ENCODE measurements at regions not wholly inside any gene's neighbourhood (a gene's known extent, or its start where the extent isn't known, plus 50 kb on each side); places are given as distances from the start of the nearest gene placed in this dataset.
A peak's percentile ranks its signal among the peaks of the same experiment; 100 is the strongest.

GRCh38 chr12:108454539-108455139 lies 60.4 kb upstream of the FICD start (continued):
- no peak for TF ChIP-seq IRF3 (IDR thresholded peaks at IDR 0.05; ENCODE audit: low read depth, low read length)

- DNase-seq, result peak; percentile 43
- Histone ChIP-seq H3K4me3 (ENCODE audit: low read depth in 2 of 2, low read length in 1 of 2) (no peak overlapping the region), H3K4me1 (ENCODE audit: control insufficient read depth in 1 of 2, insufficient read depth in 2 of 2, low read depth in 1 of 2, low read length in 1 of 2) (peaks cover 0 to 31% of the 10 kb centered on the region in 2 experiments; a peak in 3 of 4 replicates), H3K27ac (ENCODE audit: low read depth in 2 of 2, low read length in 1 of 2) (peak overlapping the region in 1 of 2 experiments; percentile 96; a peak in 2 of 4 replicates), H2AFZ (ENCODE audit: low read depth) (no peak overlapping the region), H3K36me3 (replicated peaks in 1 of 2; ENCODE audit: control insufficient read depth in 1 of 2, insufficient read depth in 2 of 2, low read length in 1 of 2) (no peaks in the 10 kb centered on the region), H3K9ac (no peak overlapping the region), H4K20me1 (ENCODE audit: insufficient read depth) (no peaks in the 10 kb centered on the region), H3K4me2 (no peak overlapping the region), H3K9me3 (no peaks in the 10 kb centered on the region), H3K27me3 (ENCODE audit: insufficient read depth) (no peaks in the 10 kb centered on the region), H3F3A (replicated peaks; ENCODE audit: insufficient read depth) (no peaks in the 10 kb centered on the region), H3K79me2 (ENCODE audit: insufficient read depth) (no peaks in the 10 kb centered on the region), H3K9me2 (no peaks in the 10 kb centered on the region)
- POLR2A ChIA-PET, result interaction anchor here (0.6 to 0.9 kb wide), 2 partner anchors 57 to 305 kb away, joined by 3 read pairs; no protein-coding TSS in a partner anchor
- TF ChIP-seq CTCF (IDR thresholded peaks at IDR 0.05) (no peak), RCOR1 (IDR thresholded peaks at IDR 0.05; ENCODE audit: low read length) (peak; percentile 67; the same call in 1 of the 2 replicates), EP300 (IDR thresholded peaks at IDR 0.05; ENCODE audit: borderline replicate concordance in 1 of 2, low read depth in 1 of 2, low read length in 1 of 2) (peak in 1 of 2 experiments; percentile 62; a peak in 1 of 4 replicates), PBX3 (IDR thresholded peaks at IDR 0.05) (no peak), CHD2 (IDR thresholded peaks at IDR 0.05; ENCODE audit: low read length, partially characterized antibody) (peak; percentile 32)
- CTCF ChIA-PET, result interaction anchor here (1.1 to 3.3 kb wide), 3 partner anchors 8 to 275 kb away, joined by 3 to 15 read pairs (median 4); no protein-coding TSS in a partner anchor
- WGBS (ENCODE audit: low lambda C conversion rate), result 23% methylated on average over 2 of the region's 2 CpGs
Observed at GRCh38 chr12:108449478-108449877, 65.6 kb upstream of the FICD start.

- no peak for DNase-seq
- Histone ChIP-seq H3K9me3 (no peaks in the 10 kb centered on the region), H3K27me3 (ENCODE audit: insufficient read depth) (no peaks in the 10 kb centered on the region), H3K4me3 (ENCODE audit: low read depth in 2 of 2, low read length in 1 of 2) (no peak overlapping the region), H4K20me1 (ENCODE audit: insufficient read depth) (no peaks in the 10 kb centered on the region), H3F3A (replicated peaks; ENCODE audit: insufficient read depth) (no peaks in the 10 kb centered on the region), H3K79me2 (ENCODE audit: insufficient read depth) (no peaks in the 10 kb centered on the region), H3K9me2 (no peaks in the 10 kb centered on the region), H3K27ac (ENCODE audit: low read depth in 2 of 2, low read length in 1 of 2) (peak overlapping the region in 1 of 2 experiments; percentile 96; a peak in 2 of 4 replicates), H3K9ac (no peak overlapping the region), H2AFZ (ENCODE audit: low read depth) (no peak overlapping the region), H3K36me3 (replicated peaks in 1 of 2; ENCODE audit: control insufficient read depth in 1 of 2, insufficient read depth in 2 of 2, low read length in 1 of 2) (no peaks in the 10 kb centered on the region), H3K4me1 (ENCODE audit: control insufficient read depth in 1 of 2, insufficient read depth in 2 of 2, low read depth in 1 of 2, low read length in 1 of 2) (peaks cover 0 to 29% of the 10 kb centered on the region in 2 experiments; a peak in 3 of 4 replicates), H3K4me2 (no peak overlapping the region)
- ChIA-PET POLR2A (no interaction called here), CTCF (interaction anchor here (1.9 to 3.3 kb wide), 2 partner anchors 9 to 128 kb away, joined by 6 to 15 read pairs; no protein-coding TSS in a partner anchor)
- WGBS (ENCODE audit: low lambda C conversion rate), result 22% methylated on average over 5 of the region's 5 CpGs
- no peak for TF ChIP-seq FOSL2 (IDR thresholded peaks at IDR 0.05; ENCODE audit: borderline replicate concordance, low read depth)
- TF ChIP-seq ZBTB33 (IDR thresholded peaks at IDR 0.05; ENCODE audit: borderline replicate concordance, low read depth), result no peak
- no peak for TF ChIP-seq MEF2A (IDR thresholded peaks at IDR 0.05; ENCODE audit: borderline replicate concordance, low read depth)
- no peak for TF ChIP-seq GABPA (IDR thresholded peaks at IDR 0.05; ENCODE audit: low read depth)
- no peak for TF ChIP-seq TCF12 (IDR thresholded peaks at IDR 0.05)
- TF ChIP-seq CHD2 (IDR thresholded peaks at IDR 0.05; ENCODE audit: low read length, partially characterized antibody), result no peak
- TF ChIP-seq TEAD4 (IDR thresholded peaks at IDR 0.05; ENCODE audit: borderline replicate concordance, insufficient read depth), result no peak
- no peak for TF ChIP-seq EP300 (IDR thresholded peaks at IDR 0.05; ENCODE audit: borderline replicate concordance in 1 of 2, low read depth in 1 of 2, low read length in 1 of 2)
- TF ChIP-seq NRF1 (IDR thresholded peaks at IDR 0.05; ENCODE audit: low read depth, low read length), result no peak
- TF ChIP-seq SIN3A (IDR thresholded peaks at IDR 0.05; ENCODE audit: borderline replicate concordance, low read depth, low read length), result no peak
- TF ChIP-seq USF1 (IDR thresholded peaks at IDR 0.05; ENCODE audit: borderline replicate concordance, low read depth), result no peak
- TF ChIP-seq RXRA (IDR thresholded peaks at IDR 0.05; ENCODE audit: borderline replicate concordance, low read depth), result no peak
Observed at GRCh38 chr12:108448246-108448645, 66.8 kb upstream of the FICD start.

Data from SK-N-SH (cell line).